NCI-H2029 treated with DMSO at 0.1 percent for 48 hours (cell line): ENCODE measurements at regions not wholly inside any gene's neighbourhood (a gene's known extent, or its start where the extent isn't known, plus 50 kb on each side); places are given as distances from the start of the nearest gene placed in this dataset.

Experiments used
- DNase-seq: peaks from one replicate; lab custom pipeline; 2025; lab: John Stamatoyannopoulos, UW

DNA sequence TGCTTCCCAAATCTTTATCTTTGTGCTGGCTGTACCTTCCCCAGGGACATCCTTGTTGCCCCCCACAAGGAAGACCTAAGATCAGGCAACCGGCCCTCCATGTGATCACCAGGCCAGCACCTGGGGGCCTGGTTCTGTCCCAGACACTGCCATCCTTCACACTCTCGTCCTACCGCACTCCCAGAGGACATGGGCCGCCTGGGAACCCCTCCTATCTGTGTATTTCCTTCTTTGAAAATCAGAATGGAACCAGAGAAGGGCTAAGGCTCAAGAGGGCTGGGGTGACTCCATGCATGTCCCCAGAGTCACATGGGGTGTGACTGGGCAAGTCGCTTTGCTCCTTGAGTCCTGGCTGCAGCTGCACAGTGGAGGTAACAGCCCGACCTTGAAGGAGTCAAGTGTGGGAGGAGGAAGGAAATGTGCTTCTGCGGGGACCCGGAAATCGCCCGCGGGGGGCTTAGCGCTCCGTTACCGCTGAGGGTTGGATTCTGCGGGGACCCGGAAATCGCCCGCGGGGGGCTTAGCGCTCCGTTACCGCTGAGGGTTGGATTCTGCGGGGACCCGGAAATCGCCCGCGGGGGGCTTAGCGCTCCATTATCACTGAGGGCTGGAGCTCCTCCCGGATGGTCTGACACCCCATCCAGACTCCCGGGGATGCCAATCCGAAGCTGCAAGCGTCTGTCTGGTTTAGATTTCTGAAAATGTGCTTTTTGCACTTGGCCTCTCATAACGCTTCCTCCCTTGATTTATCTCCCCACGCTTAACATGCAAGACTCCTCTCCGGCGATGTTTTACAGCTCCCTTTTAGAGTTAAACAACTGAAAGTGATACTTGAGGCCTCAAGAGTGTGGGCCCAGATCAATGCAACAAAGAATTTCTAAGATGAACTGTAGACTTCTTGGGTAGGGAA lies 278.9 kb downstream of the NPHP4 start:
- DNase-seq: no peak

DNA sequence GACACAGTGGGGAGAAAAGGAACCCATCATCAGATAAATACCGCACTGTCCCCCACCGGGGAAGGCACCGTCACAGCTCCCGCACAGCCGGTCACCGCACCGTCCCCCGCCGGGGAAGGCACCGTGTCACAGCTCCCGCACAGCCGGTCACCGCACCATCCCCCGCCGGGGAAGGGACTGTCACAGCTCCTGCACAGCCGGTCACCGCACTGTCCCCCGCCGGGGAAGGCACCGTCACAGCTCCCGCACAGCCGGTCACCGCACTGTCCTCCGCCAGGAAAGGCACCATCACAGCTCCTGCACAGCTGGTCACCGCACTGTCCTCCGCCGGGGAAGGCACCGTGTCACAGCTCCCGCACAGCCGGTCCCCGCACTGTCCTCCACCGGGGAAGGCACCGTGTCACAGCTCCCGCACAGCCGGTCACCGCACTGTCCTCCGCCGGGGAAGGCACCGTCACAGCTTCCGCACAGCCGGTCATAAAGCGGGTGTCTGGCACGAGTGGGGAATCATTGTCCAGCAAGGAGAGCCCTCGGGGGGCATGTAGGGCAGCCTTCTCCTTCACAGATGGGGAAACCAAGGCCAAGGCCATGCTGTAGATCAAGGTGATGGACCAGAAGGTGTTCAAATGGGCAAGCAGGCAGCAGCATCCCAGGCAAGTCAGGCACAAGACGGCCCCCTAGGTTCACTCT lies 280.1 kb downstream of the NPHP4 start:
- DNase-seq: no peak

- DNase-seq: no peak
Observed at GRCh38 chr1:5711079-5711478, 281.1 kb downstream of the NPHP4 start.

- DNase-seq: no peak
Observed at GRCh38 chr1:5709976-5710375, 282.2 kb downstream of the NPHP4 start.

DNA sequence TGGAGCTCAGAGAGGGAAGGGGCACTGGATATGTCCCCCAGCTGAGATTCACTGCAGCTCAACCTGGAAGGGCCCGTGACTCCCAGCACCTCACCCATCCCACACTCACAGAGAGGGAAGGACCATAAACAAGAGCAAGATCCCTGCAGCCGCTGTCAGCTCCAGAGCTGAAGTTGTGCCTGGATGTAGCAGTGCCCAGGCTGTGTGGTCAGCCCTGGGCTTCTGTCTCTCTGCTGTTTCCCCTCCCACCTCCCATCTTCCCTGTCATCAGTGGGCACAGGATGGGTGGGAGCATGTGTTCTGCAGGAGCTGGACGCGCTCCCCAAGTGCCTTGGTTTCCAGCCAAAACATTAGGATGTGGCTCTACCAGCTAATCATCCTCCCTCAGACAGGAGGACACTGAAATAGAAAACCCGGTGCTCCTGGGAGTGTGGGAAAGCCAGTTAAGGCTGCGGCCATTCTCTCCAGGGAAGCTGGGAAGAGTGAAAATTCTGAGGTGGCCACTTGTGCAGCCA lies 282.7 kb downstream of the NPHP4 start:
- DNase-seq: no peak

DNA sequence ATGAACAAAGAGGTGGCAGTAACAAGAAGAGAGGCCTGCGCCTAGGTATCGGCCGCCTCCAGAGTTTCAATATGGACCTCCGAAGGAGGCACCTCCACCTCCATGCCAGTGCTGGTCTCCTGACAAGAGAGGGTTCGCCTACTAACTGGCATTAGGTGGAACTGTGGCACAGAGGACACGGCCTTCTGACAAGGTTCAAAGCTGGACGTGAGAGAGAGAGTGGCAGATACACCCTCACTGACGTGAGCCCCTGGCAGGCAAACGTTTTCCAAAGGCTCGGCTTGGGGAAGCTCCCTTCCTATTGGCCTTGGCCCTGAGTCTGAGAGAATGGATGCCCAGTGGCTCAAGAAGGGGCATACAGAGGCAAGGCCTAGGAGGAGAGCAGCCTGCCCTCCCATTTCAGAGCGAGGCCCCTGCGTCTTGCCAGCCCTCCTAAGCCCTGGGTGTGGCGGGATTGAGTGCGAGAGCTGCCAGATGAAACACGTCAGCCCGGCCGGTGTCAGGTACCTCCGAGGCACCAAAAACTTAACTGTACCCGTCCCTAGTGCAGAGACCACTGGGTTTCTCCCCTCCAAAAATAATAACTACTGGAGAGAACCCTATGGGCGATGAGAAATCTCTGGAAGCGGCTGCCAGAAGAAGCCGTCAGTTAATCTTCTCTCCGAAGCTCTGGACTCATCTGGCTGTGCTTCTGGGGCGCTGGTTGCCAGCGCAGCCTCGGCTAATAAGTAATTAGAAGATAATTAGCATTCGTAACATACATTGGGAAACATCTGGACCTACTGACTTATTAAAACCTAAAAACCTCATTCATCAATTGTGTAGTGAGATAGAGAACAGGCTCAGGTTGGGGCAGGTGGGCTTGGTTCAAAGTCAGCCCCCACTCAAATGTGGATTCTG lies 283.6 kb downstream of the NPHP4 start:
- DNase-seq: no peak

DNA sequence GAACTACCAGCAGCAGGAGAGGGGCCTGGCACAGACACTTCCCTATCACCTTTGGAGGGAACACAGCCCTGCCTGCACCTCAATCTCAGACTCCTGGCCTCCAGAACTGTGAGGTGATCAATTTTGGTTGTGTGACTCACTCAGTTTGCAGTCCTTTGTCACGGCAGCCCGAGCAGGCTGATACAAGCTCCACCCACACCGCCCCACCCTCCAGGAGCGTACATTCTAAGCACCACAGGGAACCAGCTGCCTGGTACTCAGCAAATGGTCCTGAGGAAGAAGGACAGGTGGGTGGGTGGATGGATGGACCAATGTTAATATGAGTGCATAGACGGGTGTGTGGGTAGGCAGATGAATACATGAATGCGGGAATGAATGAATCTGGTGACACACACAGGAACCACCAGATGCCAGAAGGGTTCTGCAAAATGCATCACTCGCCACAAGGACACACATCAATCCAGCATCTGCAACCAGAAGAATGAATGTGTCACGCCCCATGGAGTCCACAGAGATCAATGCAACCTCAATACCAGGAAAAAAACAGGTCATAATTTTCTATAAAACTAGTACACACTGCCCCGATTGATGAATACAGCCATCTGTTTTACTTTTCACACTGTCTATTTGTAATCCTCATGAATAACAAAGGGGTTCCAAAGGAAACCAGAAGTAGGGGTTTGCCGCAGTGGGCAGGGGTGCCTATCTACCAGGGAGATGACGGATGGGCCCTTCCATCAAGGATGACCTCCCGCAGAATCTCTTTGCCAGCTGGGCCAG lies 284.5 kb downstream of the NPHP4 start:
- DNase-seq: no peak

DNA sequence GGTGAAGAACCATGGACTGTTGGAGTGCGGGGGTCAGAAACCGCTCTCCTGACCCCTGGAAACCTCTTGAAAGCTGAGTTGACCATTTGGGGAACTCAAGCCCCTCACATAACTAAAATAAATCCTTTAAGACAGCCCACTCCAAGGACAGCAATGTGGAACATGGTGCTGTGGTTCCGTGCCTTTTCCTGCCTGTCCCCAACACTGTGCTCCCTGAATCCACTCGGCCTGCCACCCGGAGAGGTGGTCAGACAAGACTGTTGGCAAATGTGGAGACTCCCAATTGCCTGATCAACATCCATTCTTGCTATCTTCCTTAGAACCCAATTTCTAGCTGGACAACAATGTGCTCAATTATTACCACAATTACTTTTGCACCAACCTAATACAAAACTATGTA lies 286.0 kb downstream of the NPHP4 start:
- DNase-seq: no peak

DNA sequence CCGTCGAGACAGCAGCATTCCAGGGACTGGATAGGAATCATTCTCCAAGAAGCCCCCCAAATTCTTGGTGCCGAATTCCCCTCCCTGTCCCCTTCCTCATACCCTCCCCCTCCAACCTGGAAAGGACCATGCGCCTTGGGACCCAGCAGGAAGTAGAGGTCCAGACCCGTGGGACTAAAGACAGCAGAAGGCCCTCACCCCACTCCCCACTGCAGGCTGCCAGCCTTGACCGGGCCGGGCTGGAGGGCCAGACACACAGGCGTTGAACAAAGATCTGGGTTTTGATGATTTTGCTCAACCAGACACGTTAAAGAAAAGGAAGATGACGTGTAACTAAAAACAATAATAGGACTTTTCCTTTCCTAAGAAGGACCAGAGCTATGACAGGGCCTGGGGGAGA lies 286.5 kb downstream of the NPHP4 start:
- DNase-seq: no peak

- no peak for DNase-seq
Observed at GRCh38 chr1:5704561-5705514, 287.4 kb downstream of the NPHP4 start.

- no peak for DNase-seq
Observed at GRCh38 chr1:5701642-5702041, 290.6 kb downstream of the NPHP4 start.

GRCh38 chr1:5693568-5693967 lies 298.7 kb downstream of the NPHP4 start:
- no peak for DNase-seq

GRCh38 chr1:5692664-5693063 lies 299.6 kb downstream of the NPHP4 start:
- no peak for DNase-seq

DNA sequence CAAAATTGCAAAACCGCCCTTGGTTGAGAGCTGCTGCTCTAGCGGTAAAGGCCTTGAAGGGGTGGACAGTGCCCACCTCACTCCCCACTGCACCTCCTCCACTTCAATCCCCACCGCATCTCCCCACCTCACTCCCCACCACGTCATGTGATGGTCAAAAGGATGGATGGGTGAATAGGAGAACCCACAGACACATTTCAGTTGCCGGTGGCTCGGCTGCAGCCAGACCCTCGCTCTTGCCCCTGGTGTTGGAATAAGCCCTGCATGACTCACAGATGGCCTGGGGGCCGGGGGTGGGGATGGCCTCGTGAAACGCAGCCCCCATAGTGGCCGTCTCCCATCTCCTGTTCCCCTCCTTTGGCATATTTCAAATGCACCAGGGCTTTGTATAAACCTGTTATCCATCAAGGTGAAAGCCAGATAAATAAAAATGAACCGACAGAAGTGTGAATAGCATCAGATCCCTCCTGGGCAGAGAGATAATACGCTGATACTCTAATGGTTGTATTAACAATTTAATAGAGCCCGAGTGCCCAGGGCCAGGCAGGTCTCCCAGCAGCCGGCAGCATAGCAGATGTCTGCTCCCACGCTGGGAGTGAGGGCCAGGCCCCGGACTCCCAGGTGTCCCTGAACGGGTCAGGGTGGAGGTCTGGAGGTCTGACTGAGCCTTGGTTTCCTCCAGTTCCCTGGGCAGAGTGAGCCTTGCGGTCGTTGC lies 300.3 kb downstream of the NPHP4 start:
- DNase-seq: no peak

- no peak for DNase-seq
Observed at GRCh38 chr1:5690898-5691297, 301.3 kb downstream of the NPHP4 start.

DNA sequence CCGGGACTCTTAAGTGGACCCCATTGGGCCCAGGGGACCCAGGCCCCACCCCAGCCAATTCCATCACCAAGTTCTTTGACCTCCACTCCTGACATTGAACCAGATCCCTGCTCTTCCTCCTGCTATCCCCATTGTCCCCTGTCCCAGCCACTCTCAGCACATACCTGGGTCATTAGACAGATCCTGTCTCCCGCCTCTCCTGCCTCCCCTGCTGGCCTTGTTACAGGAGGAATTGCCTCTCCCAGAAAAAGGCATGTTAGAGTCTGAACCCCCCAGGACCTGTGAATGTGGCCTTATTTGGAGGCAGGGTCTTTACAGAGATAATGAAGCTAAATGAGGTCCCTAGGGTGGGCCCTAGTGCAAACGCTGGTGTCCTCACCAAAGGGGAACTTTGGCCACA lies 301.9 kb downstream of the NPHP4 start:
- DNase-seq: no peak

- no peak for DNase-seq
Observed at GRCh38 chr1:5688081-5689077, 303.8 kb downstream of the NPHP4 start.
